Stimulated activated CD4-positive, alpha-beta T cell treated with anti-CD3 and anti-CD28 coated beads, Interleukin-2, amount 100 ng/mL, for 24 hours (primary cell): ENCODE measurements at regions not wholly inside any gene's neighbourhood (a gene's known extent, or its start where the extent isn't known, plus 50 kb on each side); places are given as distances from the start of the nearest gene placed in this dataset.

ENCODE experiments used
- DNase-seq, 2 donors: peaks; one replicate each; pipeline ENCODE4 v3.0.0-alpha.2; 2020

DNA sequence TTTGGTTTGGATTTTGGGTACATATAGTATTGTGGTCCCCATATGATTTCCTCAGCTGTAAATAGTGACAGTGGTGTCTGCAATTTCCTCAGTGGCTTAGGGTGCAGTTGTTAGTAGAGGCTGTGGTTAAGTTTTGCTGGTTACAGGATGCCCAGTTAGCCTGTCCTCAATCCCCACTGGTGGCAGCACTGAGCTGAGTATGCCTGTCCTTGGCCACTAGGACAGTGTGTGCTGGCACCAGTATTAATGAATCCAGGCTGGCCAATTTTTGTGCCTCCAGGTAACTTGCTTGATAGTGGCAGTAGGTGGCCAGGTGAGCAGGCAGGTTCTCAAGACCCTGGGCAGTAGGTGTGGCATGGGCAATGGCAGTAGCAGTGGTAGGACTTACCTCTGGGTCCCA is 973.1 kb downstream of the TMEM182 start:
- DNase-seq, result no peak

DNA sequence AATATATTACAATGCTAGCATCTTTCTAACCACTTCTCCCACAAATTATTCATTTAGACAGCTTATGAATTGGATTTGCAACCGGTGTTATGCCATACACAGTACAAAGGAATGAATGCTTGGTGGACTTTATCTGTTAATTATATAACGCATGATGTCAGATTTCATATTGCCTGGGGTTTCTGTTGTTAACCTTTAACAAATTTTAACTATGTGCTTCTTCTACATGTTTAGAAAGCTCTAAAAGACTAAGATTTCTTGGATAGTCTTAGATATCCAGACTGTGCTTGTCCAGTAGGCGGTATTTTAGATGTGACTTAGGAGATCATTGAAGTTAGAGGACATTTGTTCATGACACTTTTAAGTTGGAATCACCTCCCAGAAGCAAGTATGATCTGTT is 976.3 kb downstream of the TMEM182 start:
- no peak for DNase-seq

- DNase-seq, result no peak
Observed at GRCh38 chr2:103738606-103739005, 976.8 kb downstream of the TMEM182 start.

DNA sequence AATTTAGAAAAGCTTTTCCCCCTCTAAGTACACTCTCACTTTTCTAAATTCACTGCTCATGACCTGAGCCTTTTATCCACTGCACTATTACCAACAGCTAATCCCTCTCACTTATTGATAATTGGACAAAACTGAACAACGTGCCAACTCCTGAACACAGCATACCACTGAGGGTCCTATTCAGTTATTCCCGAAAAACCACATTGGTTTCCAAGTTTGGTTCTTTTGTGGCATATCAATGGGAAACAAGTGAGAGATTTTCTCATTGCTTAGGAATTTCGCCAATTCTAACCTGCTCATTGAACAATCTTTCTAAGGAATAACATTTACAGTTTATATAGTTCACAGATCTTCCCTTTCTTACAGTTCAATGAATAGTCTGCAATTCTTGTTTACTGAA is 977.4 kb downstream of the TMEM182 start:
- no peak for DNase-seq

- DNase-seq, result no peak
Observed at GRCh38 chr2:103739921-103740320, 978.1 kb downstream of the TMEM182 start.

GRCh38 chr2:103740631-103741030 is 978.8 kb downstream of the TMEM182 start:
- no peak for DNase-seq

DNA sequence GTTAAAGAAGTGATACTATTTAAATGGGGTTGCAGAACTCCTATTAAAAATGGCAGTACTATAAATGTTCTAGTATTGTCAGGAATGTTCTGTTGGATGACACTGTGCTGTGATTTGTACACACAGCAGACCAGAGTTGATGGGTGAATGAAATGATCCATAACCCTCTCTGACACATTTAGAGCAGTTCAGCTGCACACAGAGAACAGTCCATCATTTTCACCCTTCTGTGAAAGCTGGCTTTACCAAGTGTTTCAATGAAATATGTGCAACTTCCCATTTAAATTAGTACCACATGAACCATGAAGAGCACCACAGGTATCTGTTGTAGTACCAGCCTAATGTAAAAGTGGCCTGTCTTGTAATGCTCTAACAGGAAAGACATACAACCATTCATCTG is 981.4 kb downstream of the TMEM182 start:
- DNase-seq, result no peak

DNA sequence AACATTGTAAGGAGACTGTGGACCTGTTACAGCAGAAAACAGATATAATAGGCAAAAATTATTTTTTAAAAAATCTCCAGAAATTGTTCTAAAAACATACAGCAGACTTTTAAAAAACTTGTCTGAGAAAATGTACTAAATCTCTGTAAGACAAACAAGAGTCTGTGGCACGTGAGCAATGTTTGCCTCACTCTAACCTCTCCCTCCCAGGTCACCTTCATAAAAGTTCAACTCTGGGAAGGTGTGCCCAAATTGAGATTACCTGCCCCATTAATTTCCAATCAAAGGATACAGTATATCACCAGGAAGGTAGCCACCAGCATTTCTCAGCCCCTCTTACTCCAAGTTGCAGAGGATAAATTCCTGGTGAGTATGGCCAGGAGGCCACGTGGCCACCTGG is 992.7 kb downstream of the TMEM182 start:
- no peak for DNase-seq

DNA sequence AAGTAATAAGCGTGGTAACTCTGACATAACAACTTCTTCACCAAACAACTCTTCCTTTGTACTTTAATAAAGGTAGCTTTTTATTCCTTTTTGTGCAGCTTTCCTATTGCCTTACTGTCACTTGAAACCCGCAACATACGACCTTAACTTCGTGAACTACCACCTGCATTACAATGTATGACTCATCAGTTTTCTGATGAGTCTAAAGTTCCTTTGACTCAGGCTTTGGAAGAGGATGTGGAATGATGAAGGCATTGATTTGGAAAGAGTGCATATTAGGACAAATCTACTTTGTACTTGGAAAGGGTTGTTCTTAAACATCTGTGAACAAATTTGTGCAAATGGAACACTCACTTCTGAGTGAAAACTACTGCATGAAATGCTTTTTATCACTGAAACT is 1012.1 kb downstream of the TMEM182 start:
- DNase-seq, result no peak

DNA sequence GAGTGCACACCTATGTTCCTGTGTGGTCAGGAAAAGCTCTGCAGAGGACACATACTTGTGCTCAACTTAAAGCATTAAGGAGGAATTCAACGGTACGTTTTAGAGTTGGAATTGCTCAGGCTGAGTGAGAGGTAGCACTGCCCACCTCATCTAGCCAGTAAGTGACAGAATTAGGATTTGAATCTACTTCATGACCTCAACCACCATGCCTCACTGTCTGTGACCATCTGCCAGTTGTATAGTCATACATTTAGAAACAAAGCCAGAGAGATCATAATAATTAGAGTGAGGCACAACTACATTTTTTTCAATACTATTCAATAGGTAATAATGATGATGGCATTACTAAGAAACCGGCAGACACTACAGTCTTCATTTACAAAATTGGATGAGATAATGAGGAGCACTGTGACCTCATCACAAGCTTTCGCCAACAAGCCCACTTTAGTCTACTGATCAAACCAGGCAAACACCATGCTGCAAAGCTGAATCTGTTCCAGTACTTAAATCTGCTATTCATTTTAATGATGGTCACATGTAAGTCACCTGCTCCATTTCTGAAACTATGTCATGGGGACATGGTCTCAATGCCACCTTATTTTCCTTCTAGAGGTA is 1018.4 kb downstream of the TMEM182 start:
- DNase-seq, result no peak

- no peak for DNase-seq
Observed at GRCh38 chr2:103781313-103781712, 1019.5 kb downstream of the TMEM182 start.

GRCh38 chr2:103784261-103784660 is 1022.4 kb downstream of the TMEM182 start:
- no peak for DNase-seq

- no peak for DNase-seq
Observed at GRCh38 chr2:103785432-103785831, 1023.6 kb downstream of the TMEM182 start.

- DNase-seq, result no peak
Observed at GRCh38 chr2:103785956-103786355, 1024.1 kb downstream of the TMEM182 start.

DNA sequence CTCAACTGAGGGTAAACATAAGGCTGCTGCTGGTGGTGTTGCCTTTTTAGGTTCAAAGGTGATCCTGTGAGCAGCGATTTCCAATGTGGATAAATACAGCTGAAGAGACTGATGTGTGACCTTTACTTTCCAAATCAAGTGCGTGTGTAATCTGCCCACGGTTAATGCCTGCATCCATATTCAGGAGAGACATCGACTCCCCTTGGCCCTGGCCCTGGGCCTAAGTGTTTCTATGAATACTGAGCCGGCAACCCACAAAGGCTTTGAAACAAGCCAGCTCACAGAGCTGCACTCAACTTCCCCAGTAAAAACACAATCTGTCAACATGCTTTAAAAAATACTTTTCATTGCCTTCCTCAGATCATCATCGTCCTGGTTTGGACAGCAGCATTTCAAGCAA is 1026.6 kb downstream of the TMEM182 start:
- no peak for DNase-seq

- no peak for DNase-seq
Observed at GRCh38 chr2:103788951-103789350, 1027.1 kb downstream of the TMEM182 start.

GRCh38 chr2:103789381-103790095 is 1027.7 kb downstream of the TMEM182 start:
- no peak for DNase-seq

GRCh38 chr2:103792042-103792441 is 1030.2 kb downstream of the TMEM182 start:
- no peak for DNase-seq

GRCh38 chr2:103798291-103798690 is 1036.5 kb downstream of the TMEM182 start:
- DNase-seq, result no peak

DNA sequence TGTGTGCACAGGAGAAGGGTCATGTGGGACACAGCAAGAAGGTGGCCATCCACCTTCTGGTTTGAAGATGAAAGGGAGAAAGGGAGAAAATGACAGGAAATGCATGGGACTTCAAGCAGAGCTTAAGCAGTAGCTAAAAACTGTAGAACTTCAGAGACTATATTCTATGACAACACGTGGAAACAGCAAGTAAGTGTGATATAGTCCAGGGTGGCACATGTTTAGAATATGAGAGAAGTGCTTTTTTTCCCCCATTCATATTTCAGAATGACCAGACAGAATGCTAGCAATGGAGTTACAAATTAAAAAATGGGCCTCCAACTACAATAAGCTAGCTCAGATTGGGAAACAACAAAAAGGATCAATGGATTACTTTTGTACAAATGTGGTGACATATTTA is 1042.2 kb downstream of the TMEM182 start:
- DNase-seq, result no peak

DNA sequence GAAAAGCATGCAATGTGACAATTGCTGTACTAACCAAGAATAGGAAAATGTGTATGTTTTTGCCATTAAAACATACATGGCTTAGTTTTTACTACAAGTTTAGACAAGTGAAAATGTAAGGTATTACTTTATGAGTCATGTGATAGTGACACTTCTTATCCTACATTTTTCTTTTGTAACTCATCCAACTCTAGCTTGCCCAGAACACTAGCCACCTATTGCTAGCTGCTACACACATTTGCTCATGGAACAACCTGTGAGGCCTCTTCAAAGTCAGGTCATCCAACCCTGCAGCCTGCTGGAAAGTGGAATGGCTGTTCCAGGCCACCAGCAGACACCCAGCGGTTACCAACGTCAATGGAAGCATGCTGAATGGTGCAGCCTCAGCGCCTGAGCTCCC is 1043.9 kb downstream of the TMEM182 start:
- DNase-seq, result no peak

DNA sequence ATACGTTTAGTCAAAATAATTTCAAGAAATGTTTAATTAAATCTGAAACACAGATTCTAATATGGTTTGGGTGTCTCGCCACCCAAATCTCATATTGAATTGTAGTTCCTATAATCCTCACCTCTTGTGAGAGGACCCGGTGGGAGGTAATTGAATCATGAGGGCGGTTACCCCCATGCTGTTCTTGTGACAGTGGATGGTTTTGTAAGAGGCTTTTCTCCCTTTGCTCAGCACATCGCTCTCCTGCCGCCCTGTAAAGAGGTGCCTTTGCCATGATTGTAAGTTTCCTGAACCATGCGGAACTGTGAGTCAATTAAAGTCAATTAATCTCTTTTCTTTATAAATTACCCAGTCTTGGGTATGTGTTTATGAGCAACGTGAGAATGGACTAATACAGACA is 1045.1 kb upstream of the POU3F3 start:
- no peak for DNase-seq

DNA sequence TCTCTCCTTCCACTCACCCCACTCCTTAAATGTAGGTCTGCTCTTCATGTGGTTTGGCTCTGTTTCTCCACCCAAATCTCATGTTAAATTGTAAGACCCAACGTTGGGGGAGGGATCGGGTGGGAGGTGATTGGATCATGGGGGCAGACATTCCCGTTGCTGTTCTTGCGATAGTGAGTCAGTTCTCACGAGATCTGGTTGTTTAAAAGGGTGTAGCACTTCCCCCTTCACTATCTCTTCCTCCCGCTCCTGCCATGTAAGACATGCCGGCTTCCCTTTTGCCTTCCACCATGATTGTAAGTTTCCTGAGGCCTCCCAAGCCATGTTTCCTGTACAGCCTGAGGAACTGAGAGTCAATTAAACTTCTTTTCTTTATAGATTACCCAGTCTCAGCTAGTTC is 1044.5 kb upstream of the POU3F3 start:
- no peak for DNase-seq

DNA sequence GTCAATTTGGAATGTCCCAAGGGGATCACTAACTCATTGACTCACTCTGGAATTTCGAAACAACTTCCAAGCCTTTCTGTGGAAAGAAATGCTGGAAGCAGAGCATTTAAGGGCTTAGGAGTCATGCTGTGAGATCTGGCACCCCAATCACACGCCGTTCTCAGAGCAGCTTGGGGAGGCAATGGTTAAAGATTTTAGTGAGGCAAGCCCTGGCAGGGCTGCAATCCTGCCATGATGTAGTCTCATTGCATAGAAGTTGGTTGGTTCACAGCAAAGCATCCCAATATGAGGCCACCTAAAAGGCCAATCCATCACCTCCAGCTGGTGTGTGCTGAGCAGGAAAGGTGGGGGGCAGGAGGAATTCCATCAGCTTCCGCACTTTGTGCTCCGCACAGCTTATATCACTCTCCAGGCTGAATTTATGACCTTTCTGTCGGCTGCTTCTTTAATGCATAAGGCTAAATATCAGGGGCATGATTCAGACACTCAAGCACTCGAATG is 1043.9 kb upstream of the POU3F3 start:
- no peak for DNase-seq

DNA sequence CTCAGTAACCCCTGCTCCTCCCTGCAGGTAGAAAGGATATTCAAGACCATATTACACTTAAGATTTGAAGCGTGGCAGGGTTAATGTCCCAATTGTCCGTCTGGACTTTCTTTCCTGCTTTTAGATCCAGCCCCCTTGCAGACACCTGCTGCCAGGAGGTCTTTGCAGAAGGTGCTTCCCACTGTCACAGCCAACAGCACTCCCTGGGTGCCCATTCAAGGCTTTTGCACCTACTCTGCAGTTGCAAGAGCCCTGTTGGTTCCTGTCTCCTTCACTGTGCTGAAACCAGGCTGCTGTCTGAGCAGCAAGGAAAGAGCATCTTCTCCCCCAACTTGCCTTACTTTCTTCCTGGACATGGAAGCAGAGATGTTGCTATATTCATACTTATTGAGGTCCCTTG is 1043.0 kb upstream of the POU3F3 start:
- no peak for DNase-seq
